GM12878 (cell line): ENCODE measurements at regions not wholly inside any gene's neighbourhood (a gene's known extent, or its start where the extent isn't known, plus 50 kb on each side); places are given as distances from the start of the nearest gene placed in this dataset.

Source experiments
- ATAC-seq: fragments of 200-7000 bp; cut with Tn5 transposase; 3 replicates; pipeline ENCODE4 v1.9.1; 2020; ENCODE audit warnings: mild to moderate bottlenecking, moderate library complexity
- BruUV-seq: library from RNA; stranded (reverse); fragments of 400-500 nt; replicated peaks from 2 replicates; lab custom pipeline; 2021; lab: Mats Ljungman, UMichigan
- CTCF ChIA-PET: fragments of 300-600 bp; sonication (Branson Sonifier 250); formaldehyde crosslinking; extraction: SDS; loops from one replicate; lab custom pipeline; 2021; ENCODE audit warnings: inconsistent platforms; lab: Yijun Ruan, JAX
- POLR2A ChIA-PET: fragments of 350-600 bp; formaldehyde crosslinking; extraction: SDS; loops from one replicate; lab custom pipeline; 2021; ENCODE audit warnings: inconsistent platforms; lab: Charles Lee
- RAD21 ChIA-PET: fragments of 300-600 bp; sonication (Branson Sonifier 250); formaldehyde crosslinking; loops from one replicate; lab custom pipeline; 2023; ENCODE audit warnings: antibody characterized with exemption; ENCODE audit not compliant: unreplicated experiment; lab: Charles Lee
- SMC1A ChIA-PET: fragments of 300-600 bp; sonication (Branson Sonifier 250); formaldehyde crosslinking; loops from one replicate; lab custom pipeline; 2023; ENCODE audit not compliant: unreplicated experiment, uncharacterized antibody; lab: Charles Lee
- DNase-seq: peaks from one replicate; pipeline ENCODE4 v3.0.0-alpha.2; 2011; ENCODE audit warnings: low read depth, low spot score
- FAIRE-seq: peaks from 3 replicates; lab custom pipeline; 2011; peaks lifted over from hg19 to GRCh38; lab: Jason Lieb, UNC
- H2AFZ ChIP-seq: 2 replicates; pipeline ENCODE4 v1.6.0; 2011; ENCODE audit warnings: low read depth, low read length, control low read depth; ENCODE audit not compliant: control insufficient read depth
- H3K27ac ChIP-seq: 2 replicates; pipeline ENCODE4 v1.5.1; 2011; ENCODE audit warnings: control low read depth; ENCODE audit not compliant: control insufficient read depth, insufficient read depth
- H3K27me3 ChIP-seq, 2 experiments: replicated peaks in 1 of 2; 2 replicates each; pipeline versions ENCODE4 v1.6.0 to v1.6.1; 2011; ENCODE audit warnings: low read length in 1 of 2; ENCODE audit not compliant: control insufficient read depth in 2 of 2, insufficient read depth in 2 of 2
- H3K36me3 ChIP-seq, 2 experiments: 2 replicates each; pipeline ENCODE4 v1.5.1; 2011; ENCODE audit warnings: low read length in 1 of 2; ENCODE audit not compliant: control insufficient read depth in 2 of 2, insufficient read depth in 2 of 2
- H3K4me1 ChIP-seq: 2 replicates; pipeline ENCODE4 v1.6.1; 2011; ENCODE audit warnings: mild to moderate bottlenecking, low read length, moderate library complexity, mixed read lengths; ENCODE audit not compliant: control insufficient read depth, insufficient read depth
- H3K4me2 ChIP-seq: 2 replicates; pipeline ENCODE4 v1.6.0; 2011; ENCODE audit warnings: control low read depth; ENCODE audit not compliant: control insufficient read depth, insufficient read depth
- H3K4me3 ChIP-seq: fragments of 200-600 bp; sonication (generic); 2 replicates; pipeline ENCODE4 v1.5.1; 2016
- H3K79me2 ChIP-seq: 2 replicates; pipeline ENCODE4 v1.6.0; 2011; ENCODE audit warnings: low read length; ENCODE audit not compliant: control insufficient read depth, insufficient read depth
- H3K9ac ChIP-seq: 2 replicates; pipeline ENCODE4 v1.8.0; 2011; ENCODE audit warnings: low read length, control low read depth, mixed read lengths; ENCODE audit not compliant: control insufficient read depth, insufficient read depth
- H3K9me3 ChIP-seq: replicated peaks from 3 replicates; pipeline ENCODE4 v1.5.1; 2011; ENCODE audit warnings: mild to moderate bottlenecking, low read length; ENCODE audit not compliant: control insufficient read depth, insufficient read depth
- H4K20me1 ChIP-seq: 2 replicates; pipeline ENCODE4 v1.6.0; 2011; ENCODE audit not compliant: control insufficient read depth, insufficient read depth
- CBFB ChIP-seq: IDR thresholded peaks from 2 replicates; pipeline ENCODE4 v1.6.1; 2016; ENCODE audit warnings: antibody characterized with exemption, low read depth
- CBX3 ChIP-seq: fragments of 200-600 bp; sonication (generic); IDR thresholded peaks from 2 replicates; pipeline ENCODE4 v1.6.1; 2016; ENCODE audit warnings: low read depth, borderline replicate concordance
- CREB1 ChIP-seq: IDR thresholded peaks from 2 replicates; pipeline ENCODE4 v1.6.1; 2012; ENCODE audit warnings: low read depth, mild to moderate bottlenecking, inconsistent platforms
- E2F4 ChIP-seq: IDR thresholded peaks from 2 replicates; pipeline ENCODE4 v1.6.1; 2012; ENCODE audit warnings: low read depth, low read length, improper control_type of control experiment
- EP300 ChIP-seq, 2 experiments: fragments of 150-350 bp in 1 of 2; IDR thresholded peaks; 2 replicates each; pipeline ENCODE4 v1.6.1; 2011 to 2012; ENCODE audit warnings: low read depth in 2 of 2, low read length in 2 of 2, borderline replicate concordance in 1 of 2, improper control_type of control experiment in 1 of 2, inconsistent platforms in 1 of 2; ENCODE audit not compliant: control insufficient read depth in 1 of 2
- FOXM1 ChIP-seq: IDR thresholded peaks from 2 replicates; pipeline ENCODE4 v1.6.1; 2012; ENCODE audit warnings: low read depth, mild to moderate bottlenecking, inconsistent platforms, low read length, moderate library complexity
- KDM1A ChIP-seq: fragments of 200-600 bp; sonication (generic); IDR thresholded peaks from 2 replicates; pipeline ENCODE4 v1.6.1; 2016; ENCODE audit warnings: borderline replicate concordance
- NBN ChIP-seq: fragments of 450-650 bp; IDR thresholded peaks from 2 replicates; pipeline ENCODE4 v1.6.1; 2016
- NFYB ChIP-seq: IDR thresholded peaks from 2 replicates; pipeline ENCODE4 v1.6.1; 2011; ENCODE audit warnings: low read depth, mild to moderate bottlenecking, low read length, improper control_type of control experiment, moderate library complexity; ENCODE audit not compliant: insufficient read depth
- POLR2AphosphoS2 ChIP-seq: IDR thresholded peaks from 2 replicates; pipeline ENCODE4 v1.6.1; 2011; ENCODE audit warnings: low read depth, mild to moderate bottlenecking, low read length, improper control_type of control experiment, moderate library complexity
- POLR2AphosphoS5 ChIP-seq: IDR thresholded peaks from 2 replicates; pipeline ENCODE4 v1.6.1; 2011; ENCODE audit warnings: mild to moderate bottlenecking, low read length, inconsistent platforms
- POU2F2 ChIP-seq: IDR thresholded peaks from 3 replicates; pipeline ENCODE4 v1.6.1; 2011; ENCODE audit warnings: low read depth, mild to moderate bottlenecking, low read length, borderline replicate concordance
- RB1 ChIP-seq: fragments of 450-650 bp; formaldehyde crosslinking; IDR thresholded peaks from 2 replicates; pipeline ENCODE4 v1.6.1; 2017; ENCODE audit warnings: mild to moderate bottlenecking, borderline replicate concordance
- RELB ChIP-seq: fragments of 450-650 bp; IDR thresholded peaks from 2 replicates; pipeline ENCODE4 v1.6.1; 2017; ENCODE audit warnings: low read depth, mild to moderate bottlenecking, moderate library complexity
- RUNX3 ChIP-seq: IDR thresholded peaks from 2 replicates; pipeline ENCODE4 v1.6.1; 2012; ENCODE audit warnings: low read length, inconsistent platforms
- SP1 ChIP-seq: IDR thresholded peaks from one replicate; pipeline ENCODE4 v1.6.1; 2011; ENCODE audit warnings: low read depth, low read length
- TCF3 ChIP-seq: IDR thresholded peaks from 2 replicates; pipeline ENCODE4 v1.6.1; 2012; ENCODE audit warnings: low read depth, mild to moderate bottlenecking, low read length, borderline replicate concordance; ENCODE audit not compliant: insufficient read depth
- ZBED1 ChIP-seq: IDR thresholded peaks from 2 replicates; pipeline ENCODE4 v1.6.1; 2016; ENCODE audit warnings: borderline replicate concordance
- WGBS: methylation state at CpG from one replicate; pipeline ENCODE4 v1.1.6; 2016; ENCODE audit warnings: low lambda C conversion rate; ENCODE audit not compliant: insufficient replicate concordance, insufficient coverage; ENCODE audit errors: missing lambda C conversion rate; 5-methylcytosine and 5-hydroxymethylcytosine counted together
- in situ Hi-C: fragments of 300-500 bp; cut with MboI; formaldehyde crosslinking; loops from 9 replicates; pipeline ENCODE4 v1.14.3; 2018; ENCODE audit warnings: mixed read lengths
- intact Hi-C: fragments of 100-400 bp; cut with micrococcal nuclease; formaldehyde crosslinking; loops from one replicate; pipeline ENCODE4 v1.14.2; 2022; ENCODE audit not compliant: unreplicated experiment
- TF ChIP-seq, protein P1 (sequence below): fragments of 450-650 bp; IDR thresholded peaks from 2 replicates; pipeline ENCODE4 v1.6.1; 2018; ENCODE audit warnings: mild to moderate bottlenecking, low read depth, moderate library complexity; ENCODE audit not compliant: partially characterized antibody

DNA sequence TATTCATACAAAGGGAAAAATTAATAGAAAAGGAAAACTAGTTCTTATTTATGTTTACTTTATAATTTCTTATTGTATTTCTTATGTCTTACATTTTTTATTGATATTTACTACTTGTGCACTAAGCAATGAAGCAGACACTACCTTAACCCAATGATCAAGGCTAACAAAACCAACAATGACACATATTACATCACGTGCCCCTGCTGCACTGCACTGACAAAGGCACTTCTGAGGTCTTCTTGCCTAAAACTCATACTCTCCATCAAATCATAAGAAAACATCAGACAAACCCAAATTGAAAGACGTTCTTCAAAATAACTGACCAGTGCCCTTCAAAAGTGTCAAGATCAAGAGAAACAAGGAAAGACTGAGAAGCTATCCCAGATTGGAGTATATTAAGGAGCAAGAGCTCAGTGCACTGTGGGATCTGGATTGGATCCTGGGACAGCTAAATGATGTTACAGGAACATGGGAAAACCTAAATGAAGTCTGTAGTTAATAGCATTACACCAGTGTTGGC is 230.9 kb downstream of the AUH start (continued):
- TF ChIP-seq SP1 (no peak), POLR2AphosphoS2 (no peak), KDM1A (no peak), NFYB (no peak), RB1 (no peak), CBX3 (no peak)
- TF ChIP-seq, protein P1, sequence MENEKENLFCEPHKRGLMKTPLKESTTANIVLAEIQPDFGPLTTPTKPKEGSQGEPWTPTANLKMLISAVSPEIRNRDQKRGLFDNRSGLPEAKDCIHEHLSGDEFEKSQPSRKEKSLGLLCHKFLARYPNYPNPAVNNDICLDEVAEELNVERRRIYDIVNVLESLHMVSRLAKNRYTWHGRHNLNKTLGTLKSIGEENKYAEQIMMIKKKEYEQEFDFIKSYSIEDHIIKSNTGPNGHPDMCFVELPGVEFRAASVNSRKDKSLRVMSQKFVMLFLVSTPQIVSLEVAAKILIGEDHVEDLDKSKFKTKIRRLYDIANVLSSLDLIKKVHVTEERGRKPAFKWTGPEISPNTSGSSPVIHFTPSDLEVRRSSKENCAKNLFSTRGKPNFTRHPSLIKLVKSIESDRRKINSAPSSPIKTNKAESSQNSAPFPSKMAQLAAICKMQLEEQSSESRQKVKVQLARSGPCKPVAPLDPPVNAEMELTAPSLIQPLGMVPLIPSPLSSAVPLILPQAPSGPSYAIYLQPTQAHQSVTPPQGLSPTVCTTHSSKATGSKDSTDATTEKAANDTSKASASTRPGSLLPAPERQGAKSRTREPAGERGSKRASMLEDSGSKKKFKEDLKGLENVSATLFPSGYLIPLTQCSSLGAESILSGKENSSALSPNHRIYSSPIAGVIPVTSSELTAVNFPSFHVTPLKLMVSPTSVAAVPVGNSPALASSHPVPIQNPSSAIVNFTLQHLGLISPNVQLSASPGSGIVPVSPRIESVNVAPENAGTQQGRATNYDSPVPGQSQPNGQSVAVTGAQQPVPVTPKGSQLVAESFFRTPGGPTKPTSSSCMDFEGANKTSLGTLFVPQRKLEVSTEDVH: no peak
- TF ChIP-seq, all 136 proteins: peak for 0

DNA sequence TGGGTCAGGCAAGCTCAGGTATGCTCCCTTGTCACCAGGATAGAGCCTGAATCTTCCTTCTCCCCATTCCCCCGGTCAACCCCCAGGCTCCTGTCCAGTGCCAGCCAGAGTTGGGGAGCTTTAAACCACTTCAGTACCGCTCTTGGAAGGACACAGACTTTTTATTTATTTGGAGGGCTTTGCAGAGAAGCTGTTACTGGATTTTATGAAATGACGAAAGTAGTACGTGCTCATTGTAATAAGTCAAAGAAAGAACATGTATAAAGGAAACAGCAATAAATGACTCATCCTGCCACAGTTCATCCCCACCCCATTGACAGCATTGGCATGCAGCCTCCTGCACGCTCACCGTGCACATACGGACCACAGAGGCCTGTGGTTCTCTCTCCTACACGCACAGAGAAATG is 230.3 kb downstream of the AUH start:
- DNase-seq: no peak
- H2AFZ ChIP-seq: no peak overlapping the region
- no peaks in the 10 kb centered on the region for H3K36me3 ChIP-seq
- intact Hi-C loops: no loop called here
- BruUV-seq: no TSS peak
- in situ Hi-C loops: no loop called here
- H3K27me3 ChIP-seq: no peaks in the 10 kb centered on the region; a peak in 1 of 4 replicates
- ChIA-PET SMC1A (interaction anchor here (1.0 kb wide), 1 partner anchor 16 kb away, joined by 5 read pairs; no protein-coding TSS in a partner anchor), CTCF (interaction anchor here (0.9 kb wide), 1 partner anchor 14 kb away, joined by 3 read pairs; no protein-coding TSS in a partner anchor), RAD21 (no interaction called here), POLR2A (no interaction called here)
- H3K4me2 ChIP-seq: no peak overlapping the region
- no peaks in the 10 kb centered on the region for H3K9me3 ChIP-seq
- H3K4me1 ChIP-seq: no peaks in the 10 kb centered on the region
- H3K4me3 ChIP-seq: no peak overlapping the region
- no peak overlapping the region for H3K9ac ChIP-seq
- no peaks in the 10 kb centered on the region for H4K20me1 ChIP-seq
- peak; percentile 50; the same call in 2 of the 3 replicates for ATAC-seq
- H3K79me2 ChIP-seq: no peaks in the 10 kb centered on the region
- WGBS: 25% methylated on average over 8 of the region's 8 CpGs
- peak; percentile 23 for FAIRE-seq
- no peak overlapping the region for H3K27ac ChIP-seq
- TF ChIP-seq POLR2AphosphoS5 (no peak), FOXM1 (peak; percentile 55; the same call in 1 of the 2 replicates), CBFB (peak; percentile 36; the same call in 1 of the 2 replicates), POU2F2 (peak; percentile 75; the same call in 1 of the 3 replicates), RUNX3 (peak; percentile 75), E2F4 (no peak), TCF3 (no peak), SP1 (peak; percentile 43), CREB1 (peak; percentile 61), ZBED1 (0 out of 2 replicates have a peak, but pooled peaks have one; percentile 29), EP300 (IDR thresholded peaks at IDR 0.05; ENCODE audit: borderline replicate concordance in 1 of 2, control insufficient read depth in 1 of 2, low read depth in 2 of 2, low read length in 2 of 2) (peak; percentile 79 to 80; a peak in 2 of 4 replicates), NBN (no peak), RELB (no peak)
